ENCODE measurements at regions not wholly inside any gene's neighbourhood (a gene's known extent, or its start where the extent isn't known, plus 50 kb on each side); places are given as distances from the start of the nearest gene placed in this dataset.

- no peak for DNase-seq (ENCODE audit: extremely low read depth, low read depth, low spot score)
These were observed 54.5 kb upstream of the HTR4 start for GRCh38 chr5:148708854-148709253.

- DNase-seq (ENCODE audit: extremely low read depth, low read depth, low spot score) = no peak
These were observed 57.6 kb upstream of the HTR4 start for GRCh38 chr5:148711961-148712360.

- no peak for DNase-seq (ENCODE audit: extremely low read depth, low read depth, low spot score)
These were observed 59.6 kb upstream of the HTR4 start for GRCh38 chr5:148713735-148714508.

GRCh38 chr5:148716716-148717115, 62.4 kb upstream of the HTR4 start:
- no peak for DNase-seq (ENCODE audit: extremely low read depth, low read depth, low spot score)

GRCh38 chr5:148717668-148718067, 63.3 kb upstream of the HTR4 start:
- no peak for DNase-seq (ENCODE audit: extremely low read depth, low read depth, low spot score)

- DNase-seq (ENCODE audit: extremely low read depth, low read depth, low spot score) = no peak
These were observed 65.3 kb upstream of the HTR4 start for GRCh38 chr5:148719605-148720004.

GRCh38 chr5:148720257-148720656, 65.9 kb upstream of the HTR4 start:
- DNase-seq (ENCODE audit: extremely low read depth, low read depth, low spot score) = no peak

- DNase-seq (ENCODE audit: extremely low read depth, low read depth, low spot score) = no peak
These were observed 68.8 kb upstream of the HTR4 start for GRCh38 chr5:148723143-148723542.

- DNase-seq (ENCODE audit: extremely low read depth, low read depth, low spot score) = no peak
These were observed 71.3 kb upstream of the HTR4 start for GRCh38 chr5:148725675-148726074.

GRCh38 chr5:148729182-148729581, 74.9 kb upstream of the HTR4 start:
- DNase-seq (ENCODE audit: extremely low read depth, low read depth, low spot score) = no peak

GRCh38 chr5:148730270-148730669, 75.9 kb upstream of the HTR4 start:
- DNase-seq (ENCODE audit: extremely low read depth, low read depth, low spot score) = no peak

- DNase-seq (ENCODE audit: extremely low read depth, low read depth, low spot score) = peak; percentile 77
These were observed 76.9 kb upstream of the HTR4 start for GRCh38 chr5:148730942-148731898.

GRCh38 chr5:148732692-148733091, 78.4 kb upstream of the HTR4 start:
- DNase-seq (ENCODE audit: extremely low read depth, low read depth, low spot score) = no peak

- DNase-seq (ENCODE audit: extremely low read depth, low read depth, low spot score) = peak; percentile 82
These were observed 79.5 kb upstream of the HTR4 start for GRCh38 chr5:148733601-148734438.

GRCh38 chr5:148734518-148734917, 80.2 kb upstream of the HTR4 start:
- DNase-seq (ENCODE audit: extremely low read depth, low read depth, low spot score) = no peak

GRCh38 chr5:148735301-148735835, 81.0 kb upstream of the HTR4 start:
- DNase-seq (ENCODE audit: extremely low read depth, low read depth, low spot score) = no peak

GRCh38 chr5:148739023-148739422, 84.7 kb upstream of the HTR4 start:
- DNase-seq (ENCODE audit: extremely low read depth, low read depth, low spot score) = no peak

- no peak for DNase-seq (ENCODE audit: extremely low read depth, low read depth, low spot score)
These were observed 85.2 kb upstream of the HTR4 start for GRCh38 chr5:148739524-148739923.

- no peak for DNase-seq (ENCODE audit: extremely low read depth, low read depth, low spot score)
These were observed 85.9 kb upstream of the HTR4 start for GRCh38 chr5:148740079-148740858.

All from glomerular endothelial cell (primary cell).